ENCODE measurements at regions not wholly inside any gene's neighbourhood (a gene's known extent, or its start where the extent isn't known, plus 50 kb on each side); places are given as distances from the start of the nearest gene placed in this dataset.

- no peak for TF ChIP-seq CTCF (IDR thresholded peaks at IDR 0.05)
- TF ChIP-seq EZH2phosphoT487 (IDR thresholded peaks at IDR 0.05), result no peak
- no peak for TF ChIP-seq EZH2 (IDR thresholded peaks at IDR 0.05)
Measured at GRCh38 chr11:70745451-70745850, 347.1 kb downstream of the CTTN start.

Data from neural progenitor cell (in vitro differentiated cells).